ENCODE measurements at regions not wholly inside any gene's neighbourhood (a gene's known extent, or its start where the extent isn't known, plus 50 kb on each side); places are given as distances from the start of the nearest gene placed in this dataset.
A peak's percentile ranks its signal among the peaks of the same experiment; 100 is the strongest.

DNA sequence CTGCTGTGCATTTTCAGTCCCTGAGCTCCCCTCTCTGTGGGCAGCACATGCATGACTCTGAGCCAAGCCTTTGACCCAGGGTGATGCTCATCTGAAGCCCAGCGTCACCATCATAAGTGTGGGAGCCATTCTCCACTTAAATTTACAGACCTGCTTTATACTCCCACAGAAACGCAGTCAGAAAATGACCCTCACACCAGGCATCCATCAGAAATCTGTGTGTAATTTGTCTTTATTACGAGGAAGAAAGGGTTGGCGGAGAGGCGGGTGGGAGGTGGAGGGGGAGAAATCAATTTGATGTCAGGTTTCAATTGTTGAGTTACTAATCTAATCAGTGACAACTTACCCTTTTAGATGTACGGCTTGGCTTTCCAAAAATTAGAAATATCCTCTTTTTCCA lies 353.6 kb downstream of the MAFB start:
- H3K9me3 ChIP-seq (replicated peaks in 1 of 2; ENCODE audit: control insufficient read depth in 2 of 2, insufficient read depth in 1 of 2, low read depth in 1 of 2, low read length in 2 of 2) = no peaks in the 10 kb centered on the region
- no peak overlapping the region for H4K91ac ChIP-seq (ENCODE audit: low read depth, low read length, poor library complexity)
- no peak overlapping the region for H2BK5ac ChIP-seq (ENCODE audit: low read length)
- no peak overlapping the region for H3K18ac ChIP-seq (ENCODE audit: low read length)
- H3K79me1 ChIP-seq (ENCODE audit: low read depth, low read length) = no peaks in the 10 kb centered on the region
- no peak overlapping the region for H4K8ac ChIP-seq (ENCODE audit: low read depth, low read length)
- H2BK15ac ChIP-seq (ENCODE audit: low read length) = no peak overlapping the region
- no peak overlapping the region for H3K4ac ChIP-seq (ENCODE audit: low read length)
- no peak overlapping the region for H3K4me3 ChIP-seq (ENCODE audit: low read length in 2 of 2)
- no peaks in the 10 kb centered on the region for H3K27me3 ChIP-seq (ENCODE audit: control insufficient read depth in 3 of 3, insufficient read depth in 3 of 3, low read depth in 1 of 3, low read length in 3 of 3)
- no peak overlapping the region for H3K23ac ChIP-seq (ENCODE audit: low read depth, low read length, poor library complexity)
- H3K9ac ChIP-seq (ENCODE audit: low read depth, low read length, poor library complexity) = no peak overlapping the region
- no CpG with 5 or more reads among the region's 6 CpGs for WGBS, 2 donors (ENCODE audit: extremely low coverage in 2 of 2, insufficient read length in 2 of 2, insufficient replicate concordance in 1 of 2)
- H2AFZ ChIP-seq (ENCODE audit: low read length) = no peak overlapping the region
- H3K4me2 ChIP-seq (ENCODE audit: insufficient read depth, low read length, poor library complexity, severe bottlenecking) = no peak overlapping the region
- no peak for DNase-seq (ENCODE audit: low spot score)
- no peaks in the 10 kb centered on the region for H3K36me3 ChIP-seq (replicated peaks in 1 of 2; ENCODE audit: control insufficient read depth in 2 of 2, insufficient read depth in 2 of 2, low read length in 2 of 2)
- H2BK120ac ChIP-seq (ENCODE audit: low read depth, low read length) = no peak overlapping the region
- no peak overlapping the region for H2AK5ac ChIP-seq (ENCODE audit: low read depth, low read length)
- H2BK12ac ChIP-seq (ENCODE audit: low read length) = no peak overlapping the region
- no peak overlapping the region for H3K14ac ChIP-seq (ENCODE audit: low read length)
- no peak overlapping the region for H3K27ac ChIP-seq (replicated peaks; ENCODE audit: low read length)
- H3K4me1 ChIP-seq (ENCODE audit: control insufficient read depth in 2 of 2, insufficient read depth in 1 of 2, low read depth in 1 of 2, low read length in 2 of 2) = peaks cover 0 to 13% of the 10 kb centered on the region in 2 donors

DNA sequence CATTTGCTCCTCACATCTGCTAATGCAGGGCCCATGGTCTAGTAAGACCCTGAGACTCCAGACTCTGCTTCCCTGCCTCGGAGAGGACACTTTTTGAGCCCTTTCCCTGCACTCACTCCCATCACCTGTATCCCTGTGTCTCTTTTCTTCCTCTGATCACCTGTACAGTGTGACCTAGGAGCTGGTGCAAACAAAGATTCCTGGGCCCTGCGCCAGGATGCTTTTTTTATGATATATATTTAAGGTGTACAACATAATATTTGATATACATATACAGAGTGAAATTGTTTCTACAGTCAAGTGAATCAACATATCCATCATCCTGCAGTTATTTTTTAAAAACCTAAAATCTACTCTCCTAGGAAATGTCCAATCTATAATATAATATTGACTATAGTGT lies 355.4 kb downstream of the MAFB start:
- Histone ChIP-seq H2AFZ (ENCODE audit: low read length) (no peak overlapping the region), H3K4ac (ENCODE audit: low read length) (no peak overlapping the region), H3K9me3 (replicated peaks in 1 of 2; ENCODE audit: control insufficient read depth in 2 of 2, insufficient read depth in 1 of 2, low read depth in 1 of 2, low read length in 2 of 2) (no peaks in the 10 kb centered on the region), H2BK15ac (ENCODE audit: low read length) (no peak overlapping the region), H3K27me3 (ENCODE audit: control insufficient read depth in 3 of 3, insufficient read depth in 3 of 3, low read depth in 1 of 3, low read length in 3 of 3) (no peaks in the 10 kb centered on the region), H3K4me3 (ENCODE audit: low read length in 2 of 2) (no peak overlapping the region), H3K4me1 (ENCODE audit: control insufficient read depth in 2 of 2, insufficient read depth in 1 of 2, low read depth in 1 of 2, low read length in 2 of 2) (peaks cover 0 to 13% of the 10 kb centered on the region in 2 donors), H2BK120ac (ENCODE audit: low read depth, low read length) (no peak overlapping the region), H3K23ac (ENCODE audit: low read depth, low read length, poor library complexity) (no peak overlapping the region), H3K18ac (ENCODE audit: low read length) (no peak overlapping the region), H4K91ac (ENCODE audit: low read depth, low read length, poor library complexity) (no peak overlapping the region), H3K14ac (ENCODE audit: low read length) (no peak overlapping the region), H2BK12ac (ENCODE audit: low read length) (no peak overlapping the region), H3K36me3 (replicated peaks in 1 of 2; ENCODE audit: control insufficient read depth in 2 of 2, insufficient read depth in 2 of 2, low read length in 2 of 2) (no peaks in the 10 kb centered on the region), H3K79me1 (ENCODE audit: low read depth, low read length) (no peaks in the 10 kb centered on the region), H4K8ac (ENCODE audit: low read depth, low read length) (no peak overlapping the region), H3K27ac (replicated peaks; ENCODE audit: low read length) (no peak overlapping the region), H2AK5ac (ENCODE audit: low read depth, low read length) (no peak overlapping the region), H3K9ac (ENCODE audit: low read depth, low read length, poor library complexity) (no peak overlapping the region), H3K4me2 (ENCODE audit: insufficient read depth, low read length, poor library complexity, severe bottlenecking) (no peak overlapping the region), H2BK5ac (ENCODE audit: low read length) (no peak overlapping the region)
- WGBS, 2 donors (ENCODE audit: extremely low coverage in 2 of 2, insufficient read length in 2 of 2, insufficient replicate concordance in 1 of 2) = no CpG with 5 or more reads among the region's 2 CpGs
- no peak for DNase-seq (ENCODE audit: low spot score)

DNA sequence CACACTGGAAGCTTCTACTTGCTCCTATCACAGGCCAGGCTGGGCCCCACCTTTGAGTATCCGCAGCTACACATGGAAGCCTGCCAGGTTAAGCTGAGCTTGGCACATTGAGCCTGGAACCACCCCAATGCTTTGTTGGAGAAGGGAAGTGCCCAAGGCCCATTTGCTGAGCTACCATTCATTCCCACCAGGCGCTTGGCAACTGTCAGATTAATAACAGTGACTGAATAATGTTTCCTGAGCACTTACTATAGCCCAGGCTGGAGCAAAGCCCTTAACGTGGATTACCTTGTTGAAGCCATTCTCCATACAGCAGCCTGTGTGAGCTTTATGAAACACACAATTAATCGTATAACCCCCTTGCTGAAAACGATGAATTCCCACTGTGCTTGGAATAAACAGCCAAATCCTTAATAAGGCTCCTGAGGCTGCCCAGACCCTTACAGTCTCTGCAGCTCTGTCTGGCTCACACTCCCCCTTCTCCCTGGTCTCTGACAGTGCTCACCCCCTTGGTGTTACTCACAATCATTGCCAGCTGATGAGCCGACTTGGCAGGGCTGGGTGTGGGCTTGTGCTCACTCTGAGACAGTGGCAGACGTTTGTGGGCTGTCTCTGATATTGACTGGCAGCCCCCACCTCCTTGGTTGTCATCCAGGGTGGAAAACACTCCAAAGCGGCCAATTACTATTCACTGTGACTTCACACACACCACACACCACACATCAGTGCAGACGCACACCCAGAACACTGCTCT lies 357.1 kb downstream of the MAFB start:
- Histone ChIP-seq H2BK12ac (ENCODE audit: low read length) (peak overlapping the region; percentile 31), H2BK15ac (ENCODE audit: low read length) (no peak overlapping the region), H3K18ac (ENCODE audit: low read length) (peak overlapping the region; percentile 58), H3K23ac (ENCODE audit: low read depth, low read length, poor library complexity) (no peak overlapping the region), H3K36me3 (replicated peaks in 1 of 2; ENCODE audit: control insufficient read depth in 2 of 2, insufficient read depth in 2 of 2, low read length in 2 of 2) (no peaks in the 10 kb centered on the region), H3K14ac (ENCODE audit: low read length) (no peak overlapping the region), H2BK5ac (ENCODE audit: low read length) (no peak overlapping the region), H3K4me2 (ENCODE audit: insufficient read depth, low read length, poor library complexity, severe bottlenecking) (no peak overlapping the region), H4K8ac (ENCODE audit: low read depth, low read length) (no peak overlapping the region), H3K4me1 (ENCODE audit: control insufficient read depth in 2 of 2, insufficient read depth in 1 of 2, low read depth in 1 of 2, low read length in 2 of 2) (peaks cover 0 to 13% of the 10 kb centered on the region in 2 donors), H3K9ac (ENCODE audit: low read depth, low read length, poor library complexity) (no peak overlapping the region), H2AFZ (ENCODE audit: low read length) (no peak overlapping the region), H3K4me3 (ENCODE audit: low read length in 2 of 2) (no peak overlapping the region), H2BK120ac (ENCODE audit: low read depth, low read length) (no peak overlapping the region), H2AK5ac (ENCODE audit: low read depth, low read length) (no peak overlapping the region), H3K79me1 (ENCODE audit: low read depth, low read length) (no peaks in the 10 kb centered on the region), H3K27me3 (ENCODE audit: control insufficient read depth in 3 of 3, insufficient read depth in 3 of 3, low read depth in 1 of 3, low read length in 3 of 3) (no peaks in the 10 kb centered on the region), H3K27ac (replicated peaks; ENCODE audit: low read length) (no peak overlapping the region), H3K9me3 (replicated peaks in 1 of 2; ENCODE audit: control insufficient read depth in 2 of 2, insufficient read depth in 1 of 2, low read depth in 1 of 2, low read length in 2 of 2) (no peaks in the 10 kb centered on the region), H4K91ac (ENCODE audit: low read depth, low read length, poor library complexity) (no peak overlapping the region), H3K4ac (ENCODE audit: low read length) (no peak overlapping the region)
- DNase-seq (ENCODE audit: low spot score) = no peak
- no CpG with 5 or more reads among the region's 9 CpGs for WGBS, 2 donors (ENCODE audit: extremely low coverage in 2 of 2, insufficient read length in 2 of 2, insufficient replicate concordance in 1 of 2)

DNA sequence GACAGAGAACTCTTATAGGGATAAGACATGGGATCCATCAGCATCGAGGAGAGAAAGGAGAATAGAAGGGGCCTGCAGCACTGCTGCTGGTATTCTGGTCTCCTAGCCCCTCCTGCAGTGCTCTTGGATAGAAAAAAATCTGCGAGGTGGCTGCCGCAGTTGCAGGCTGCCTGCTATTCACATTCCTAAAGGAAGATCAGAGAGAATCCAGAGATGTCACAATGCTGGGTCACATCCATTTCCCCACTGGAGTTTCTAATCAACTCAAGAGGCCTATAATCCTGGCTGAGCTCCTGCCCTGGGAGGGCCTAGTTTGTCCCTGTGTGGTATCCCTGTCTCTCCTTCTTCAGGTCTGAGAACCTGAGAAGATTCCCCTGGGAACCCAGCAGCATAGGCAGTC lies 357.8 kb downstream of the MAFB start:
- Histone ChIP-seq H3K36me3 (replicated peaks in 1 of 2; ENCODE audit: control insufficient read depth in 2 of 2, insufficient read depth in 2 of 2, low read length in 2 of 2) (no peaks in the 10 kb centered on the region), H3K18ac (ENCODE audit: low read length) (no peak overlapping the region), H4K8ac (ENCODE audit: low read depth, low read length) (no peak overlapping the region), H3K9me3 (replicated peaks in 1 of 2; ENCODE audit: control insufficient read depth in 2 of 2, insufficient read depth in 1 of 2, low read depth in 1 of 2, low read length in 2 of 2) (no peaks in the 10 kb centered on the region), H3K14ac (ENCODE audit: low read length) (no peak overlapping the region), H3K4me2 (ENCODE audit: insufficient read depth, low read length, poor library complexity, severe bottlenecking) (no peak overlapping the region), H2BK5ac (ENCODE audit: low read length) (no peak overlapping the region), H3K4me1 (ENCODE audit: control insufficient read depth in 2 of 2, insufficient read depth in 1 of 2, low read depth in 1 of 2, low read length in 2 of 2) (peaks cover 0 to 12% of the 10 kb centered on the region in 2 donors), H2AK5ac (ENCODE audit: low read depth, low read length) (no peak overlapping the region), H3K4ac (ENCODE audit: low read length) (no peak overlapping the region), H2BK15ac (ENCODE audit: low read length) (no peak overlapping the region), H4K91ac (ENCODE audit: low read depth, low read length, poor library complexity) (no peak overlapping the region), H3K9ac (ENCODE audit: low read depth, low read length, poor library complexity) (no peak overlapping the region), H3K4me3 (ENCODE audit: low read length in 2 of 2) (no peak overlapping the region), H3K79me1 (ENCODE audit: low read depth, low read length) (no peaks in the 10 kb centered on the region), H3K27me3 (ENCODE audit: control insufficient read depth in 3 of 3, insufficient read depth in 3 of 3, low read depth in 1 of 3, low read length in 3 of 3) (no peaks in the 10 kb centered on the region), H2AFZ (ENCODE audit: low read length) (no peak overlapping the region), H3K23ac (ENCODE audit: low read depth, low read length, poor library complexity) (no peak overlapping the region), H2BK12ac (ENCODE audit: low read length) (no peak overlapping the region), H2BK120ac (ENCODE audit: low read depth, low read length) (no peak overlapping the region), H3K27ac (replicated peaks; ENCODE audit: low read length) (no peak overlapping the region)
- no peak for DNase-seq (ENCODE audit: low spot score)
- WGBS, 2 donors (ENCODE audit: extremely low coverage in 2 of 2, insufficient read length in 2 of 2, insufficient replicate concordance in 1 of 2) = no CpG with 5 or more reads among the region's 3 CpGs

All from neuronal stem cell (in vitro differentiated cells).